AG04450 (cell line): ENCODE measurements at regions not wholly inside any gene's neighbourhood (a gene's known extent, or its start where the extent isn't known, plus 50 kb on each side); places are given as distances from the start of the nearest gene placed in this dataset.
"Not testable (repeated sequence)": the region's sequence is repeated elsewhere in the genome, so short reads cannot be mapped to it uniquely, and the experiment has no call there.

Experiments
- CTCF ChIA-PET: fragments of 300-600, 350-600 bp; formaldehyde crosslinking; extraction: SDS; loops from one replicate; lab custom pipeline; 2022; ENCODE audit warnings: antibody characterized with exemption, inconsistent platforms; lab: Charles Lee
- POLR2A ChIA-PET: fragments of 350-600 bp; formaldehyde crosslinking; extraction: SDS; loops from one replicate; lab custom pipeline; 2021; ENCODE audit warnings: antibody characterized with exemption, inconsistent platforms; lab: Yijun Ruan, JAX
- DNase-seq: peaks from one replicate; pipeline ENCODE4 v3.0.0-alpha.2; 2011; ENCODE audit warnings: low read depth, low spot score
- H3K27ac ChIP-seq: one replicate; pipeline ENCODE4 v1.5.1; 2012; ENCODE audit warnings: low read depth, low read length, control low read depth
- H3K27me3 ChIP-seq: one replicate; pipeline ENCODE4 v1.6.0; 2012; ENCODE audit warnings: low read length; ENCODE audit not compliant: control insufficient read depth, insufficient read depth
- H3K4me3 ChIP-seq: 2 replicates; pipeline ENCODE4 v1.5.1; 2011; ENCODE audit warnings: mild to moderate bottlenecking, low read depth, low read length, control low read depth
- H3K9me3 ChIP-seq: 2 replicates; pipeline ENCODE4 v1.5.1; 2012; ENCODE audit warnings: low read length; ENCODE audit not compliant: control insufficient read depth, insufficient read depth
- TF ChIP-seq, protein P1 (sequence below): IDR thresholded peaks from 2 replicates; pipeline ENCODE4 v1.5.1; 2011; ENCODE audit warnings: low read depth, low read length, control low read depth, inconsistent platforms

DNA sequence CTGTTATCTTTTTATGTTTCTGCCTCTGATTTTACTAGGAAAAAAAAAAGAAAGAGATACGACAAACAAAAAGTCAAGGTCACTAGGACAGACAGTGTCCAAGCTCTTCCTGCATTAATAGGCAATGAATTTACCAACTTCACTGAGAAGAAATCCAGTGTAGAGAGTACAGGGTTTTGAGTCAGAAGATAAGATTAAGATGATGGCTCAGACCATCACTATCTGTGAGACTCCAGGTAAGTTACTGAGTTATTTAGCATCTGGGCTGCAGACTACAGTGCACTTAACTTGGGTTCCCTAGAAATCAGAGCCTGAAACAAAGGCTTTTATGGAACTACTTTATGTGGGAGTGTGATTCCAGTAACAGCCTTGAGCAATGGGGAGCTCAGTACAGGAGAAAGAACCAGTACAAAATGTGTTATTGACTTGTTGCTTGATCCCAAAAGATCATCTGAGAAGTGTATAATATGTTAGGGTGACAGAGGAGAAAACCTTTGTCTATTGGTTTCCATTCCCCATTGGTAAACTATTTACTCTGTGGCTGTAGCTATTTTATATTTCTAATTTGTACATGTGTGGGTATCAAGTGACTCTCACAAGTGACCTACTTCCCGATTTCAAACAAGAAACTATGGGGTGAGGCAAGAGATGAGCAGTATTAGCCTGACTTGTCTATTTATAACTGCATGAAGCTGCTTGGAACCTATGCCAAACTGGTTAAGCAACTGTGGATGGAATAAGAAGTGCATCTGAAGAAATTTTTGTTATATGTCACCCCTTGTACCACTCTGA lies 395.8 kb downstream of the RAB38 start:
- CTCF ChIA-PET: no interaction called here
- DNase-seq: no peak
- TF ChIP-seq, protein P1, sequence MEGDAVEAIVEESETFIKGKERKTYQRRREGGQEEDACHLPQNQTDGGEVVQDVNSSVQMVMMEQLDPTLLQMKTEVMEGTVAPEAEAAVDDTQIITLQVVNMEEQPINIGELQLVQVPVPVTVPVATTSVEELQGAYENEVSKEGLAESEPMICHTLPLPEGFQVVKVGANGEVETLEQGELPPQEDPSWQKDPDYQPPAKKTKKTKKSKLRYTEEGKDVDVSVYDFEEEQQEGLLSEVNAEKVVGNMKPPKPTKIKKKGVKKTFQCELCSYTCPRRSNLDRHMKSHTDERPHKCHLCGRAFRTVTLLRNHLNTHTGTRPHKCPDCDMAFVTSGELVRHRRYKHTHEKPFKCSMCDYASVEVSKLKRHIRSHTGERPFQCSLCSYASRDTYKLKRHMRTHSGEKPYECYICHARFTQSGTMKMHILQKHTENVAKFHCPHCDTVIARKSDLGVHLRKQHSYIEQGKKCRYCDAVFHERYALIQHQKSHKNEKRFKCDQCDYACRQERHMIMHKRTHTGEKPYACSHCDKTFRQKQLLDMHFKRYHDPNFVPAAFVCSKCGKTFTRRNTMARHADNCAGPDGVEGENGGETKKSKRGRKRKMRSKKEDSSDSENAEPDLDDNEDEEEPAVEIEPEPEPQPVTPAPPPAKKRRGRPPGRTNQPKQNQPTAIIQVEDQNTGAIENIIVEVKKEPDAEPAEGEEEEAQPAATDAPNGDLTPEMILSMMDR: no peak
- H3K4me3 ChIP-seq: no peak overlapping the region
- no peak overlapping the region for H3K27ac ChIP-seq
- POLR2A ChIA-PET: no interaction called here
- no peaks in the 10 kb centered on the region for H3K9me3 ChIP-seq
- no peaks in the 10 kb centered on the region for H3K27me3 ChIP-seq

DNA sequence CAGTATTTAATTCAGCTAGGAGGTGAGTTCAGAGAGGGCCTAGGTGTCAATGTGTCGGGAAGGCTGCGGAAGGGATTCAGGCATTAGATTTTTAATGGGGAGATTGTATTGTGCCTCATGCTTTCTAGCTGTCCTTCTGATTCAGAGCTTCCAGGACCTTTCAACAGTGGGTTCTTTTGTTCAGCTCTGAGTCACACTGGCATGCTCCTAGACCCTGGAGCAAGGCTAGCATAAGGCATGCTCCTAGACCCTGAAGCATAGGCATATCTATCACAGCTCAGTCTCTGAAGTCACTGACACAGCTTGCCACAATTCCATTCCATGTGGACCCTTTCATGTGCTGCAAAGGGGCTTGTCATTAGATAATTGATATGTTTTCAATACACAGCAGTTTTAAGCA lies 396.9 kb downstream of the RAB38 start:
- H3K27ac ChIP-seq: no peak overlapping the region
- no peak overlapping the region for H3K4me3 ChIP-seq
- no peak for DNase-seq
- no peaks in the 10 kb centered on the region for H3K9me3 ChIP-seq
- CTCF ChIA-PET: no interaction called here
- TF ChIP-seq, protein P1: no peak
- POLR2A ChIA-PET: no interaction called here
- H3K27me3 ChIP-seq: no peaks in the 10 kb centered on the region

- Histone ChIP-seq H3K9me3 (no peaks in the 10 kb centered on the region), H3K4me3 (no peak overlapping the region), H3K27ac (no peak overlapping the region), H3K27me3 (no peaks in the 10 kb centered on the region)
- TF ChIP-seq, protein P1: no peak
- CTCF ChIA-PET: no interaction called here
- POLR2A ChIA-PET: no interaction called here
- no peak for DNase-seq
These were observed 400.2 kb downstream of the RAB38 start for GRCh38 chr11:87775036-87775435.

DNA sequence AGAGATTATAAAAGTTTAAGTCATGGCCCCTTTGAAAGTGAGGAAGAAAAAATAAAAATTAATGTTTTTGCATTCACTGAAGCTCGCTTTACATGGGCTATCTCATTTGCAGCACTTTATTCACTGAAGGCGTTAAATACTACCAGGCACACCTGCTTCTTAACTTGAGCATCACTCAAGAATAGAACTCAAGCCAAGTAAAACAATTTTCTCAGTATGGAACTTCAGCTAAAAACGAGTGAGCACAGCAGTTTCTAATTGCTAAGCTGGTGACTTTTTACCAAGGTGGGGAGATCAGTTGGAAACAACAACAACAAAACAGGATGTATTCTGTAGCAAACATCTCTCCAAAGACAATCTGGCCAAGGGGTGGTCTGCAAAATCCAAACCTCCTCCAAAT lies 405.6 kb downstream of the RAB38 start:
- no peak for DNase-seq
- TF ChIP-seq, protein P1: no peak
- POLR2A ChIA-PET: no interaction called here
- Histone ChIP-seq H3K9me3 (no peaks in the 10 kb centered on the region), H3K4me3 (no peak overlapping the region), H3K27me3 (no peaks in the 10 kb centered on the region), H3K27ac (no peak overlapping the region)
- CTCF ChIA-PET: no interaction called here

DNA sequence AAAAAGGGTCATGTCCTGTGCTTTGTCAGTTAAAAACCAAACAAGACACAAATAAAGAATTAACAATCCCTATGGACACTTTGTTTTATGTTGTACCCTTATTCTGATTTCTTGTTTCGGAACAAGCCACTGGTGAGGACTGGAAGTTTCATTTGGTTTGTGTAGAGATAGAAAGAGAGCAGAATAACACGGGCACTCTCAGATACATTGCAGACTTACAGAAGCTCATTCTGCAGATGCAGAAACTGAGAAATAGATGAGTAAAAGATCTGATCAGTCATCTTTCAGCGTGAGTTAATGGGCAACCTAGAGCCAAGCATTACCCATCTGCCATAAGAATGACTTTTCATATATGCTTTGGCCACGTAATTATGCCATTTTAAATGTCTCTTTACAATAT lies 407.6 kb downstream of the RAB38 start:
- no peak for DNase-seq
- CTCF ChIA-PET: no interaction called here
- POLR2A ChIA-PET: no interaction called here
- Histone ChIP-seq H3K4me3 (no peak overlapping the region), H3K9me3 (no peaks in the 10 kb centered on the region), H3K27me3 (no peaks in the 10 kb centered on the region), H3K27ac (no peak overlapping the region)
- TF ChIP-seq, protein P1: no peak

- H3K4me3 ChIP-seq, DNase-seq, H3K27me3 ChIP-seq, POLR2A ChIA-PET, CTCF ChIA-PET, H3K27ac ChIP-seq, H3K9me3 ChIP-seq: not testable (repeated sequence)
These were observed 411.2 kb downstream of the RAB38 start for GRCh38 chr11:87764075-87764474.
